Loucy (cell line): ENCODE measurements at regions not wholly inside any gene's neighbourhood (a gene's known extent, or its start where the extent isn't known, plus 50 kb on each side); places are given as distances from the start of the nearest gene placed in this dataset.

Experiments
- H2AFZ ChIP-seq: fragments of 200-600 bp; sonication (generic); 2 replicates; pipeline ENCODE4 v1.6.0; 2016; ENCODE audit warnings: antibody characterized with exemption, mild to moderate bottlenecking, low read length, moderate library complexity
- H3F3A ChIP-seq: fragments of 200-600 bp; 2 replicates; pipeline ENCODE4 v1.6.0; 2016; ENCODE audit warnings: antibody characterized with exemption, low read depth, mild to moderate bottlenecking
- H3K27me3 ChIP-seq: fragments of 200-600 bp; sonication (generic); 2 replicates; pipeline ENCODE4 v1.6.1; 2014; ENCODE audit warnings: low read length, mild to moderate bottlenecking; ENCODE audit not compliant: insufficient read depth, poor library complexity, severe bottlenecking
- H3K36me3 ChIP-seq: fragments of 200-600 bp; sonication (generic); 2 replicates; pipeline ENCODE4 v1.6.1; 2016; ENCODE audit warnings: low read length; ENCODE audit not compliant: insufficient read depth
- H3K4me1 ChIP-seq: fragments of 200-600 bp; sonication (generic); 2 replicates; pipeline ENCODE4 v1.5.1; 2014; ENCODE audit warnings: low read length, mild to moderate bottlenecking; ENCODE audit not compliant: insufficient read depth, poor library complexity, severe bottlenecking
- H3K4me2 ChIP-seq: fragments of 200-600 bp; sonication (generic); 2 replicates; pipeline ENCODE4 v1.6.0; 2014; ENCODE audit warnings: antibody characterized with exemption, low read length, low read depth, mild to moderate bottlenecking; ENCODE audit not compliant: poor library complexity, severe bottlenecking
- H3K4me3 ChIP-seq: fragments of 200-600 bp; sonication (generic); 2 replicates; pipeline ENCODE4 v1.5.1; 2014; ENCODE audit warnings: low read length, mild to moderate bottlenecking, mixed read lengths; ENCODE audit not compliant: poor library complexity, severe bottlenecking
- H3K79me2 ChIP-seq: fragments of 200-600 bp; sonication (generic); 2 replicates; pipeline ENCODE4 v1.6.1; 2014; ENCODE audit warnings: low read length; ENCODE audit not compliant: insufficient read depth
- H3K9ac ChIP-seq: fragments of 200-600 bp; sonication (generic); 2 replicates; pipeline ENCODE4 v1.6.0; 2014; ENCODE audit warnings: mild to moderate bottlenecking, low read depth, low read length, moderate library complexity; ENCODE audit not compliant: poor library complexity, severe bottlenecking
- H3K9me2 ChIP-seq: fragments of 200-600 bp; sonication (generic); replicated peaks from 2 replicates; pipeline ENCODE4 v1.6.1; 2016; ENCODE audit warnings: low read depth, low read length, mixed read lengths
- H3K9me3 ChIP-seq: fragments of 200-600 bp; sonication (generic); 2 replicates; pipeline ENCODE4 v1.6.1; 2014; ENCODE audit warnings: mild to moderate bottlenecking, antibody characterized with exemption, low read length, low read depth; ENCODE audit not compliant: insufficient read depth
- H4K20me1 ChIP-seq: fragments of 200-600 bp; sonication (generic); 2 replicates; pipeline ENCODE4 v1.6.0; 2014; ENCODE audit warnings: antibody characterized with exemption, low read length, mild to moderate bottlenecking; ENCODE audit not compliant: insufficient read depth, poor library complexity, severe bottlenecking
- CTCF ChIP-seq: fragments of 200-600 bp; sonication (generic); conservative IDR thresholded peaks from 2 replicates; pipeline ENCODE4 v1.5.1; 2014; ENCODE audit warnings: mild to moderate bottlenecking, antibody characterized with exemption, low read length
- EZH2phosphoT487 ChIP-seq: fragments of 200-600 bp; IDR thresholded peaks from 2 replicates; pipeline ENCODE4 v1.6.1; 2018; ENCODE audit warnings: antibody characterized with exemption, mild to moderate bottlenecking, moderate library complexity, borderline replicate concordance

- Histone ChIP-seq H3F3A (no peaks in the 10 kb centered on the region), H4K20me1 (no peaks in the 10 kb centered on the region), H3K9me2 (no peaks in the 10 kb centered on the region), H2AFZ (no peak overlapping the region), H3K4me1 (no peaks in the 10 kb centered on the region), H3K9me3 (no peaks in the 10 kb centered on the region), H3K4me3 (no peak overlapping the region), H3K36me3 (no peaks in the 10 kb centered on the region), H3K27me3 (no peaks in the 10 kb centered on the region), H3K4me2 (no peak overlapping the region), H3K9ac (no peak overlapping the region), H3K79me2 (no peaks in the 10 kb centered on the region)
- TF ChIP-seq EZH2phosphoT487 (no peak), CTCF (no peak)
These were observed 1069.4 kb upstream of the INTU start for GRCh38 chr4:126563389-126563788.

- Histone ChIP-seq H3K9me2 (no peaks in the 10 kb centered on the region), H3K4me3 (no peak overlapping the region), H3K9ac (no peak overlapping the region), H3K9me3 (no peaks in the 10 kb centered on the region), H3K79me2 (no peaks in the 10 kb centered on the region), H2AFZ (no peak overlapping the region), H3K4me2 (no peak overlapping the region), H3K27me3 (no peaks in the 10 kb centered on the region), H3F3A (no peaks in the 10 kb centered on the region), H3K4me1 (no peaks in the 10 kb centered on the region), H3K36me3 (no peaks in the 10 kb centered on the region), H4K20me1 (no peaks in the 10 kb centered on the region)
- TF ChIP-seq EZH2phosphoT487: no peak
- TF ChIP-seq CTCF: no peak
These were observed 1068.4 kb upstream of the INTU start for GRCh38 chr4:126564283-126564854.

GRCh38 chr4:126568652-126569570 lies 1063.8 kb upstream of the INTU start:
- no peak overlapping the region for H3K4me2 ChIP-seq
- no peaks in the 10 kb centered on the region for H3K4me1 ChIP-seq
- no peaks in the 10 kb centered on the region for H3K9me2 ChIP-seq
- no peaks in the 10 kb centered on the region for H3K36me3 ChIP-seq
- H3K9me3 ChIP-seq: no peaks in the 10 kb centered on the region
- H3K4me3 ChIP-seq: no peak overlapping the region
- TF ChIP-seq EZH2phosphoT487 (no peak), CTCF (no peak)
- H4K20me1 ChIP-seq: no peaks in the 10 kb centered on the region
- no peaks in the 10 kb centered on the region for H3F3A ChIP-seq
- no peak overlapping the region for H2AFZ ChIP-seq
- H3K27me3 ChIP-seq: no peaks in the 10 kb centered on the region
- no peak overlapping the region for H3K9ac ChIP-seq
- no peaks in the 10 kb centered on the region for H3K79me2 ChIP-seq
